GM18526 (cell line): ENCODE measurements at regions not wholly inside any gene's neighbourhood (a gene's known extent, or its start where the extent isn't known, plus 50 kb on each side); places are given as distances from the start of the nearest gene placed in this dataset.

Experiments
- POLR2A ChIP-seq: IDR thresholded peaks from 3 replicates; pipeline ENCODE4 v1.6.1; 2011; ENCODE audit not compliant: insufficient read length; ENCODE audit errors: extremely low read depth

GRCh38 chr22:48228468-48228867 lies 1466.0 kb downstream of the TBC1D22A start:
- TF ChIP-seq POLR2A, result no peak

GRCh38 chr22:48227341-48228018 lies 1465.0 kb downstream of the TBC1D22A start:
- TF ChIP-seq POLR2A, result no peak

DNA sequence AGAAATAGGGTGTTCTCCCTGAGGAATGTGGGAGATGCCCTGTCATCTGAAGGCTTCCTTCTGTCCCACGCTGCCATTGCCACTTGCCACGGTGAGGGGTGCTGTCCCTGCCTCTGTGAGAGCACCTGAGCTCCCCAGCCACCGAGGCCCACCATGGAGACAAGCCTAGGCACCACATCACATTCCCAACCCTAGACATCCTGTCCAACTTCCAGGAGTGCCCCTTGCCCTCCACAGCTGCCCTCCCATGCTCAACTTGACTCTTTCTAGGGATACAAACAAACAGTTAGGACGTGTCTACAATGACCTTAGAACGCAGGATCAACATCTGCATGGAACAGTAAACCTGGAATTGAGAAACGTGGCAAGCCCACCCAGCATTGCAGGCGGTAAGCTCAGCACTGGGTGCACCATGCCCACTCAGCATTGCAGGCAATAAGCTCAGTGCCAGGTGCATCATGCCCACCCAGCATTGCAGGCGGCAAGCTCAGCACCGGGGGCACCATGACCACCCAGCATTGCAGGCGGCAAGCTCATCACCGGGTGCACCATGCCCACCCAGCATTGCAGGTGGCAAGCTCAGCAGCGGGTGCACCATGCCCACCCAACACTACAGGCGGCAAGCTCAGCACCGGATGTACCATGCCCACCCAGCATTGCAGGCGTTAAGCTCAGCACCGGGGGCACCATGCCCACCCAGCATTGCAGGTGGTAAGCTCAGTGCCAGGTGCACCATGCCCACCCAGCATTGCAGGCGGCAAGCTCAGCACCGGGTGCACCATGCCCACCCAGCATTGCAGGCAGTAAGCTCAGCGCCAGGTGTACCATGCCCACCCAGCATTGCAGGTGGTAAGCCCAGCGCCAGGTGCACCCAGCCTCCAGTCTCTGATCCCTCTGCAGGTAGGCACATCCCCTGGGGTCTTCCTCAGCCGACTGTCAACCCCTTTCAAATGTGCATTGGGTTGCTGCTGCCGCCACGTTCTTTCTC lies 1463.9 kb downstream of the TBC1D22A start:
- no peak for TF ChIP-seq POLR2A

DNA sequence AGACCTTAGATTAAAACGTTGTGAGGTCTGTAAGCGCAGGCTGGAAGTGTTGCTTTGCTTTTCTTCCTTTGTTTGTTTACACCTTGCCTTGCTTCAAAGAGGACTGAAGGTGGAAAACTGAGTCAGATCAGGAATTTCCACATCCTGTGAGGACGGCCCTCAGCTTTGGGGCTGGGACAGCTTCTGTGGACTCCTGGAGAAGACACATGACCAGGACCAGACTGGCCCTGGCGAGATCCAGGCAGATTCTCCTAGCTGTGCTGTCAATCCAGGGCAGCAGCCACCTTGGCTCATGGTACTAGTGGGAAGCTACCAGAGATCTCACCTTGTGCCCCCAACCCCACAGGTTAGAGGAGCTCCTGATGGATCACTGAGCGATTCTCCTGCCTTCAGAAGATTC lies 1461.9 kb downstream of the TBC1D22A start:
- TF ChIP-seq POLR2A, result no peak

- no peak for TF ChIP-seq POLR2A
These were observed 1461.2 kb downstream of the TBC1D22A start for GRCh38 chr22:48223488-48224190.

DNA sequence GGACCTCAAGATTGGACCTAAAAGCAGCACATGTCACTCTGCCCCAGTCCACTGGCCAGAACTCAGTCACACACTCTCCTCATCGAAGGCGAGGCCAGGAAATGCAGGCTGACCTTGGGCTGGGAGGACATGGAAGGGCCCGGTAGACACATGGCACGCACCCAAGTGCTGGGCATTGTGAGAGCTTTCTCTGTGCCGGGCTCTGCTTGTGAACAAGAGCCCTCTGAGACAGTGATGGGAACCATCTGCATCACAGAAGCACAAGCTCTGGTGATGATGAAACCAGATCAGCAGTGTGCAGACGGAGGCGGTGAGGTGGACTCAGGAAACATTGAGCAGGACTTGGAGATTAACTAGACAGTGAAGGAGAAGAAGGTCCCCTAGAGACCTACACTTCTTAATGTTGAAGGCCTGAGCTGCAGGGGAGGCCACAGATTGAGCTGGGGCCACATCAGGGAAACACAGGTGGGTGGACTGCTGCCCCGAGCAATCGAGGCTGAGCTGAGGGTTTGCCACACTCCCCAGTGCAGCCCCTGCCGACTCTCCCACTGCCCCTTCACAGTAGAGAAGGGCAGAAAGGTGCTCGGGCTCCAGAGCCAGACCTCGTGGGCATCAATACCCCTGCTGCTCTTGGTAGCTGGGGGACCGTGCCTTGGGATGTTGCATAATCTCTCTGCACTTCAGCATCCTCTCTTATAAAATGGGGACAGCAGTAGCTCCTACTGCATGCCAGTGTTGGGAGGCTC lies 1460.5 kb downstream of the TBC1D22A start:
- TF ChIP-seq POLR2A, result no peak

GRCh38 chr22:48218889-48219420 lies 1456.5 kb downstream of the TBC1D22A start:
- TF ChIP-seq POLR2A, result no peak

- no peak for TF ChIP-seq POLR2A
These were observed 1455.1 kb downstream of the TBC1D22A start for GRCh38 chr22:48217596-48217995.

DNA sequence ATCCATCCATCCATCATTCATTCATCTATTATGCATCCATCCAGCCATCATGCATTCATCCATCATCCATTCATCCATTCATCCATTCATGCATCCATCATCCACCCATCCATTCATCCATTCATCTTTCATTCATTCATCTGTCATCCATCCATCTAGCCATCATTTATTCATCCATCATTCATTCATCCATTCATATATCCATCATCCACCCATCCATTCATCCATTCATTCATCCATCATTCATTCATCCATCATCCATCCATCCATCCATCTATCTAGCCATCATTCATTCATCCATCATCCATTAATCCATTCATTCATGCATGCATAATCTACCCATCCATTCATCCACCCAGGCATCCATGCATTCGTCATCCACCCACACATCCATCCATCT lies 1450.3 kb downstream of the TBC1D22A start:
- no peak for TF ChIP-seq POLR2A

DNA sequence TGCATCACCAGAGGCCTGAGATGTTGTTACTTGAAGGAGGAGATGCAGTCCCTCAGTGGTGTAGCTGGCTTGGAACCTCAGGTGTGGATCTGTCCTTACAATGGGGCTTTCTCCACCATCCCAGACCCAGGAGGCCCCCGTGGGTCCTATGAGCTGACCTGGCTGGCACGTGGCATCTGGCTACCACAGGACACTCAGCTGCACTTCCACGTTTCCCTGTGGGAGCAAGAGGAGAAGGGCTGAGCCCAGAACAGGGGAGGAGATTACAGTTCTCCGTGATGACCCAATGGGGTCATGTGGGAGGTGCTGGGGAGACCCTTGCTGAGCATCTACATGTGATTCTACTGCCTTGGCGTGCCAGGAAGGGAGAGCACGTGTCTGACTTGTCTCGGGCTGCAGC lies 1448.4 kb downstream of the TBC1D22A start:
- no peak for TF ChIP-seq POLR2A

- TF ChIP-seq POLR2A, result no peak
These were observed 1447.7 kb downstream of the TBC1D22A start for GRCh38 chr22:48210198-48210580.

DNA sequence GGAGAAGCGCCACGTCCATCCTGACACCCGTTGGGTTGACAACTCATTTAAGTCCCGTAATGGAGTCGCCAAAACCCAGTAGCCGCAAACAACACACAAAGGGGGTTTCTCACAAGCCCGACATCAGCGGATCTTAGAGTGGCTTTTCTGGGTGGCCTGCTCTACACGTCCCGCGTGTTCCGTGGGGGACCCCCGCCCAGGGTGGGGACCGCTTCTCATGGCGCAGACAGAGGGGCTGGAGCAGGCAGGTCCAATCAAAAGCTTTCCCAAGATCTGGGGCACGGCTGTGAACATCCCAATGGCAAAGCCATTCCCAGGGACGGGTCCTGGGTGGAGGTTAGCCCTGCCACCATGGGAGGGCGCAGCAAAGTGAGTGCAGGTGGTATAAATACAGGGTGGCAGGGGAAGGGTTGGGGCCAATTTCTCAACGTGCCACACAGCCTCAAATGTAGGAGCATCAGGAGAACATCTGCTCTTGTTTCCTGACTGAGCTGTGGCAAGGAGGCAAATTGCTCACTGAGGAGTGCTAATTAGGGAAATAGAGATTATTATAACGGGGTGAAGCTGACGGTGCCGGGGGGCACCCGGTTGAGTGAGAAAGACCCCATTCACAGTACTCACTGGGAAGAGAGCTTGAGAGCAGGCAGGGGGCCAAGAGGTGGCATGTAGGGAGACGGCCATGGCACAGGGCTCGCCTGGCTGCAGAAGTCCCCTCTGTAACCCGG lies 1447.2 kb downstream of the TBC1D22A start:
- TF ChIP-seq POLR2A, result no peak

DNA sequence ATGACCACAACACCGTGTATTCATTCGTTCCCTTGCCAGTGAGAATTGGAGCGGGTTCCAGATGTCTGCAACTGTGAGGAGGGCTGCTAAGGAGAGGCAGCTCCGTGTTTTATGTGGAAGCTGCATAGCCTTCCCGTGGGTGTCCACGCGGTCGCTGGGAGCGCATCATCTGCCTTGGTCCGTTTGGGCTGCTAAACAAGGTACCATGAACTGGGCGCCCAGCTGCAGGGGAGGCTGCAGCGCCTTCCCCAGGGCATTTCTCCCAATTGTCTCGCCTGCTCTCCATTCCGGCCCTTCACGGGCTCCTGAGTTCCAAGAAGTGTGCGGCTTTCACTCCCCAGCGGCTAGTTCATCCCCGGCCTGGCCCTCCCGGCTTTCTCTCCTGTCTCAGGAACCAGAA lies 1446.4 kb downstream of the TBC1D22A start:
- no peak for TF ChIP-seq POLR2A

GRCh38 chr22:48207919-48208535 lies 1445.6 kb downstream of the TBC1D22A start:
- TF ChIP-seq POLR2A, result no peak
